HEK293T (cell line): ENCODE measurements at regions not wholly inside any gene's neighbourhood (a gene's known extent, or its start where the extent isn't known, plus 50 kb on each side); places are given as distances from the start of the nearest gene placed in this dataset.

Experiments
- ARNT ChIP-seq: fragments of 450-650 bp; IDR thresholded peaks from 2 replicates; pipeline ENCODE4 v1.6.1; 2017; ENCODE audit warnings: mild to moderate bottlenecking
- BHLHE40 ChIP-seq: fragments of 450-650 bp; IDR thresholded peaks from 2 replicates; pipeline ENCODE4 v1.6.1; 2016; ENCODE audit warnings: mild to moderate bottlenecking, moderate library complexity, borderline replicate concordance
- CTBP1 ChIP-seq: fragments of 450-650 bp; IDR thresholded peaks from 2 replicates; pipeline ENCODE4 v1.6.1; 2016; ENCODE audit warnings: borderline replicate concordance
- ELF4 ChIP-seq: fragments of 450-650 bp; IDR thresholded peaks from 2 replicates; pipeline ENCODE4 v1.6.1; 2017; ENCODE audit warnings: antibody characterized with exemption
- FOXA1 ChIP-seq: fragments of 450-650 bp; IDR thresholded peaks from 2 replicates; pipeline ENCODE4 v1.6.1; 2016; ENCODE audit warnings: mild to moderate bottlenecking
- FOXK2 ChIP-seq: fragments of 450-650 bp; IDR thresholded peaks from 2 replicates; pipeline ENCODE4 v1.6.1; 2016; ENCODE audit warnings: mild to moderate bottlenecking
- FOXM1 ChIP-seq: fragments of 450-650 bp; IDR thresholded peaks from 2 replicates; pipeline ENCODE4 v1.6.1; 2017; ENCODE audit warnings: mild to moderate bottlenecking, borderline replicate concordance
- L3MBTL2 ChIP-seq: fragments of 450-650 bp; conservative IDR thresholded peaks from 2 replicates; pipeline ENCODE4 v1.6.1; 2016; ENCODE audit warnings: mild to moderate bottlenecking
- NFRKB ChIP-seq: fragments of 450-650 bp; IDR thresholded peaks from 2 replicates; pipeline ENCODE4 v1.6.1; 2016; ENCODE audit warnings: mild to moderate bottlenecking, moderate library complexity
- SP1 ChIP-seq: fragments of 450-650 bp; IDR thresholded peaks from 2 replicates; pipeline ENCODE4 v1.6.1; 2017
- SUZ12 ChIP-seq: fragments of 450-650 bp; IDR thresholded peaks from 2 replicates; pipeline ENCODE4 v1.6.1; 2016; ENCODE audit warnings: mild to moderate bottlenecking
- TARDBP ChIP-seq: fragments of 450-650 bp; IDR thresholded peaks from 2 replicates; pipeline ENCODE4 v1.6.1; 2016
- ZNF384 ChIP-seq: fragments of 450-650 bp; IDR thresholded peaks from 2 replicates; pipeline ENCODE4 v1.6.1; 2016
- TF ChIP-seq, protein P1 (sequence below): fragments of 450-650 bp; IDR thresholded peaks from 2 replicates; pipeline ENCODE4 v1.6.1; 2016

DNA sequence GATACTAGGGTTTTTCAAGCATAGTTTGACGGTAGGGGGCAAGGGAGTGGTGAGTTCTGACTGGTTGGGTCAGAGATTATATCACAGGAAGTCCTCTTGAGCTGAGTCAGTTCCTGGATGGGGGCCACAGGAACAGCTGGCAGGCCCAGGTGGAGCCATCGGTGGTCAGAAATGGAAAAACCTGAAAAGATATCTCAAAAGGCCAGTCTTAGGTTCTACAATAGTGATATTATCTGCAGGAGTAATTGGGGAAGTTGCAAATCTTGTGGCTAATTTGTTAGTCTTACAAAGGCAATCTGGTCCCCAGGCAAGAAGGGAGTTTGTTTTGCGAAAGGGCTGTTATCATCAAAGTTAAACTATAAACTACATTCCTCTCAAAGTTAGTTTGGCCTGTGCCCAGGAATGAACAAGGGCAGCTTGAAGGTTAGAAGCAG, 159.3 kb downstream of the PTCHD1 start:
- TF ChIP-seq SP1: no peak
- no peak for TF ChIP-seq FOXM1
- no peak for TF ChIP-seq BHLHE40
- no peak for TF ChIP-seq FOXA1
- no peak for TF ChIP-seq TARDBP
- no peak for TF ChIP-seq FOXK2
- no peak for TF ChIP-seq ZNF384
- TF ChIP-seq, protein P1, sequence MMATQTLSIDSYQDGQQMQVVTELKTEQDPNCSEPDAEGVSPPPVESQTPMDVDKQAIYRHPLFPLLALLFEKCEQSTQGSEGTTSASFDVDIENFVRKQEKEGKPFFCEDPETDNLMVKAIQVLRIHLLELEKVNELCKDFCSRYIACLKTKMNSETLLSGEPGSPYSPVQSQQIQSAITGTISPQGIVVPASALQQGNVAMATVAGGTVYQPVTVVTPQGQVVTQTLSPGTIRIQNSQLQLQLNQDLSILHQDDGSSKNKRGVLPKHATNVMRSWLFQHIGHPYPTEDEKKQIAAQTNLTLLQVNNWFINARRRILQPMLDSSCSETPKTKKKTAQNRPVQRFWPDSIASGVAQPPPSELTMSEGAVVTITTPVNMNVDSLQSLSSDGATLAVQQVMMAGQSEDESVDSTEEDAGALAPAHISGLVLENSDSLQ: no peak
- no peak for TF ChIP-seq CTBP1
- no peak for TF ChIP-seq SUZ12
- TF ChIP-seq ELF4: no peak
- TF ChIP-seq ARNT: no peak
- no peak for TF ChIP-seq NFRKB
- TF ChIP-seq L3MBTL2: no peak
